ENCODE measurements at regions not wholly inside any gene's neighbourhood (a gene's known extent, or its start where the extent isn't known, plus 50 kb on each side); places are given as distances from the start of the nearest gene placed in this dataset.

- TF ChIP-seq CTCF (conservative IDR thresholded peaks at IDR 0.05 in 1 of 2, IDR thresholded peaks at IDR 0.05 in 1 of 2; ENCODE audit: extremely low read depth in 1 of 2, insufficient read depth in 1 of 2, low read depth in 1 of 2, low read length in 2 of 2) (no peak), EZH2 (IDR thresholded peaks at IDR 0.05; ENCODE audit: borderline replicate concordance, low read length) (no peak)
These were observed 146.6 kb downstream of the EXOC5 start for GRCh38 chr14:57122129-57122528.
